ENCODE measurements at regions not wholly inside any gene's neighbourhood (a gene's known extent, or its start where the extent isn't known, plus 50 kb on each side); places are given as distances from the start of the nearest gene placed in this dataset.

- TF ChIP-seq, protein P1, sequence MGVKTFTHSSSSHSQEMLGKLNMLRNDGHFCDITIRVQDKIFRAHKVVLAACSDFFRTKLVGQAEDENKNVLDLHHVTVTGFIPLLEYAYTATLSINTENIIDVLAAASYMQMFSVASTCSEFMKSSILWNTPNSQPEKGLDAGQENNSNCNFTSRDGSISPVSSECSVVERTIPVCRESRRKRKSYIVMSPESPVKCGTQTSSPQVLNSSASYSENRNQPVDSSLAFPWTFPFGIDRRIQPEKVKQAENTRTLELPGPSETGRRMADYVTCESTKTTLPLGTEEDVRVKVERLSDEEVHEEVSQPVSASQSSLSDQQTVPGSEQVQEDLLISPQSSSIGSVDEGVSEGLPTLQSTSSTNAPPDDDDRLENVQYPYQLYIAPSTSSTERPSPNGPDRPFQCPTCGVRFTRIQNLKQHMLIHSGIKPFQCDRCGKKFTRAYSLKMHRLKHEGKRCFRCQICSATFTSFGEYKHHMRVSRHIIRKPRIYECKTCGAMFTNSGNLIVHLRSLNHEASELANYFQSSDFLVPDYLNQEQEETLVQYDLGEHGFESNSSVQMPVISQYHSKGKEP (CRISPR knock-in tag; IDR thresholded peaks at IDR 0.05) = no peak
- TF ChIP-seq RNF2 (conservative IDR thresholded peaks at IDR 0.05; ENCODE audit: low read depth) = peak; percentile 70; the same call in 1 of the 2 replicates
- peak; percentile 55; the same call in 1 of the 2 replicates for TF ChIP-seq NFKB2 (CRISPR knock-in tag; IDR thresholded peaks at IDR 0.05; ENCODE audit: borderline replicate concordance)
- TF ChIP-seq, protein P2, sequence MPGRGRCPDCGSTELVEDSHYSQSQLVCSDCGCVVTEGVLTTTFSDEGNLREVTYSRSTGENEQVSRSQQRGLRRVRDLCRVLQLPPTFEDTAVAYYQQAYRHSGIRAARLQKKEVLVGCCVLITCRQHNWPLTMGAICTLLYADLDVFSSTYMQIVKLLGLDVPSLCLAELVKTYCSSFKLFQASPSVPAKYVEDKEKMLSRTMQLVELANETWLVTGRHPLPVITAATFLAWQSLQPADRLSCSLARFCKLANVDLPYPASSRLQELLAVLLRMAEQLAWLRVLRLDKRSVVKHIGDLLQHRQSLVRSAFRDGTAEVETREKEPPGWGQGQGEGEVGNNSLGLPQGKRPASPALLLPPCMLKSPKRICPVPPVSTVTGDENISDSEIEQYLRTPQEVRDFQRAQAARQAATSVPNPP (CRISPR knock-in tag; IDR thresholded peaks at IDR 0.05) = no peak
- TF ChIP-seq NFRKB (IDR thresholded peaks at IDR 0.05) = no peak
- TF ChIP-seq ZFP41 (CRISPR knock-in tag; IDR thresholded peaks at IDR 0.05; ENCODE audit: borderline replicate concordance) = no peak
- no peak for TF ChIP-seq SMAD9 (CRISPR knock-in tag; IDR thresholded peaks at IDR 0.05)
- TF ChIP-seq ZNF24 (IDR thresholded peaks at IDR 0.05) = no peak
- TF ChIP-seq ZNF407 (CRISPR knock-in tag; IDR thresholded peaks at IDR 0.05; ENCODE audit: not compliant biosample characterization) = no peak
- no peak for TF ChIP-seq CEBPZ (IDR thresholded peaks at IDR 0.05; ENCODE audit: low read length)
- no peak for TF ChIP-seq KDM6A (CRISPR knock-in tag; IDR thresholded peaks at IDR 0.05; ENCODE audit: low read depth)
- TF ChIP-seq GATAD1 (CRISPR knock-in tag; IDR thresholded peaks at IDR 0.05) = 0 out of 2 replicates have a peak, but pooled peaks have one; percentile 33
- TF ChIP-seq ZNF709 (CRISPR knock-in tag; IDR thresholded peaks at IDR 0.05) = no peak
- TF ChIP-seq, protein P3, sequence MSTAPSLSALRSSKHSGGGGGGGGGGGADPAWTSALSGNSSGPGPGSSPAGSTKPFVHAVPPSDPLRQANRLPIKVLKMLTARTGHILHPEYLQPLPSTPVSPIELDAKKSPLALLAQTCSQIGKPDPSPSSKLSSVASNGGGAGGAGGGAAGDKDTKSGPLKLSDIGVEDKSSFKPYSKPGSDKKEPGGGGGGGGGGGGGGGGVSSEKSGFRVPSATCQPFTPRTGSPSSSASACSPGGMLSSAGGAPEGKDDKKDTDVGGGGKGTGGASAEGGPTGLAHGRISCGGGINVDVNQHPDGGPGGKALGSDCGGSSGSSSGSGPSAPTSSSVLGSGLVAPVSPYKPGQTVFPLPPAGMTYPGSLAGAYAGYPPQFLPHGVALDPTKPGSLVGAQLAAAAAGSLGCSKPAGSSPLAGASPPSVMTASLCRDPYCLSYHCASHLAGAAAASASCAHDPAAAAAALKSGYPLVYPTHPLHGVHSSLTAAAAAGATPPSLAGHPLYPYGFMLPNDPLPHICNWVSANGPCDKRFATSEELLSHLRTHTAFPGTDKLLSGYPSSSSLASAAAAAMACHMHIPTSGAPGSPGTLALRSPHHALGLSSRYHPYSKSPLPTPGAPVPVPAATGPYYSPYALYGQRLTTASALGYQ (CRISPR knock-in tag; IDR thresholded peaks at IDR 0.05) = no peak
Measured at GRCh38 chr2:57759822-57760300, 286.7 kb upstream of the VRK2 start (continued).
